ENCODE measurements at regions not wholly inside any gene's neighbourhood (a gene's known extent, or its start where the extent isn't known, plus 50 kb on each side); places are given as distances from the start of the nearest gene placed in this dataset.

- Mint-ChIP-seq H3K9me3 (peaks cover 9 to 10% of the 10 kb centered on the region in 2 donors), H3K27ac (no peak overlapping the region), H3K4me1 (ENCODE audit: low read depth) (no peaks in the 10 kb centered on the region), H3K27me3 (ENCODE audit: low read depth) (no peaks in the 10 kb centered on the region), H3K36me3 (ENCODE audit: insufficient read depth in 2 of 2) (peaks cover 2 to 27% of the 10 kb centered on the region in 2 donors), H3K4me3 (no peak overlapping the region)
- DNase-seq (no peak), ATAC-seq (replicated peaks in 1 of 2) (no peak)
Observed at GRCh38 chr12:34400411-34400881, 378.1 kb downstream of the ALG10 start.

- Mint-ChIP-seq H3K4me1 (ENCODE audit: low read depth) (no peaks in the 10 kb centered on the region), H3K27ac (no peak overlapping the region), H3K36me3 (ENCODE audit: insufficient read depth in 2 of 2) (peaks cover 2 to 28% of the 10 kb centered on the region in 2 donors), H3K27me3 (ENCODE audit: low read depth) (no peaks in the 10 kb centered on the region), H3K9me3 (peaks cover 10 to 11% of the 10 kb centered on the region in 2 donors), H3K4me3 (no peak overlapping the region)
- no peak for DNase-seq
- ATAC-seq (replicated peaks in 1 of 2) = no peak
Observed at GRCh38 chr12:34400986-34401658, 378.8 kb downstream of the ALG10 start.

- Mint-ChIP-seq H3K4me1 (ENCODE audit: low read depth) (no peaks in the 10 kb centered on the region), H3K27me3 (ENCODE audit: low read depth) (no peaks in the 10 kb centered on the region), H3K36me3 (ENCODE audit: insufficient read depth in 2 of 2) (peaks cover 2 to 29% of the 10 kb centered on the region in 2 donors), H3K4me3 (no peak overlapping the region), H3K9me3 (peaks cover 10 to 16% of the 10 kb centered on the region in 2 donors), H3K27ac (no peak overlapping the region)
- ATAC-seq (replicated peaks in 1 of 2) (no peak), DNase-seq (no peak)
Observed at GRCh38 chr12:34401659-34402227, 379.4 kb downstream of the ALG10 start.

GRCh38 chr12:34402228-34402898, 380.1 kb downstream of the ALG10 start:
- no peak for DNase-seq
- Mint-ChIP-seq H3K27me3 (ENCODE audit: low read depth) (no peaks in the 10 kb centered on the region), H3K27ac (no peak overlapping the region), H3K9me3 (peaks cover 10 to 21% of the 10 kb centered on the region in 2 donors), H3K4me3 (no peak overlapping the region), H3K36me3 (ENCODE audit: insufficient read depth in 2 of 2) (peaks cover 6 to 29% of the 10 kb centered on the region in 2 donors), H3K4me1 (ENCODE audit: low read depth) (no peaks in the 10 kb centered on the region)
- ATAC-seq (replicated peaks in 1 of 2) = no peak

- peaks cover 10 to 21% of the 10 kb centered on the region in 2 donors for H3K9me3 Mint-ChIP-seq
- no peaks in the 10 kb centered on the region for H3K4me1 Mint-ChIP-seq (ENCODE audit: low read depth)
- no peak overlapping the region for H3K4me3 Mint-ChIP-seq
- no peaks in the 10 kb centered on the region for H3K27me3 Mint-ChIP-seq (ENCODE audit: low read depth)
- no peak overlapping the region for H3K27ac Mint-ChIP-seq
- ATAC-seq (replicated peaks in 1 of 2) (no peak), DNase-seq (no peak)
- peaks cover 6 to 36% of the 10 kb centered on the region in 2 donors for H3K36me3 Mint-ChIP-seq (ENCODE audit: insufficient read depth in 2 of 2)
Observed at GRCh38 chr12:34402899-34403705, 380.8 kb downstream of the ALG10 start.

- no peak overlapping the region for H3K27ac Mint-ChIP-seq
- no peaks in the 10 kb centered on the region for H3K27me3 Mint-ChIP-seq (ENCODE audit: low read depth)
- no peak overlapping the region for H3K4me3 Mint-ChIP-seq
- H3K9me3 Mint-ChIP-seq = peaks cover 10 to 21% of the 10 kb centered on the region in 2 donors
- no peaks in the 10 kb centered on the region for H3K4me1 Mint-ChIP-seq (ENCODE audit: low read depth)
- no peak for ATAC-seq (replicated peaks in 1 of 2)
- peaks cover 6 to 40% of the 10 kb centered on the region in 2 donors for H3K36me3 Mint-ChIP-seq (ENCODE audit: insufficient read depth in 2 of 2)
- DNase-seq = no peak
Observed at GRCh38 chr12:34403706-34404376, 381.5 kb downstream of the ALG10 start.

- no peak for DNase-seq
- no peak overlapping the region for H3K27ac Mint-ChIP-seq
- H3K4me1 Mint-ChIP-seq (ENCODE audit: low read depth) = no peaks in the 10 kb centered on the region
- ATAC-seq (replicated peaks in 1 of 2) = no peak
- H3K4me3 Mint-ChIP-seq = no peak overlapping the region
- peaks cover 8 to 45% of the 10 kb centered on the region in 2 donors for H3K36me3 Mint-ChIP-seq (ENCODE audit: insufficient read depth in 2 of 2)
- no peaks in the 10 kb centered on the region for H3K27me3 Mint-ChIP-seq (ENCODE audit: low read depth)
- peaks cover 9 to 19% of the 10 kb centered on the region in 2 donors for H3K9me3 Mint-ChIP-seq
Observed at GRCh38 chr12:34404377-34405285, 382.3 kb downstream of the ALG10 start.

- Mint-ChIP-seq H3K9me3 (peaks cover 9 to 19% of the 10 kb centered on the region in 2 donors), H3K27me3 (ENCODE audit: low read depth) (no peaks in the 10 kb centered on the region), H3K36me3 (ENCODE audit: insufficient read depth in 2 of 2) (peaks cover 10 to 41% of the 10 kb centered on the region in 2 donors), H3K4me1 (ENCODE audit: low read depth) (no peaks in the 10 kb centered on the region), H3K4me3 (no peak overlapping the region), H3K27ac (no peak overlapping the region)
- ATAC-seq (replicated peaks in 1 of 2) (no peak), DNase-seq (no peak)
Observed at GRCh38 chr12:34405286-34406227, 383.3 kb downstream of the ALG10 start.

- no peak overlapping the region for H3K27ac Mint-ChIP-seq
- DNase-seq (no peak), ATAC-seq (replicated peaks in 1 of 2) (no peak)
- H3K9me3 Mint-ChIP-seq = peaks cover 15 to 19% of the 10 kb centered on the region in 2 donors
- no peaks in the 10 kb centered on the region for H3K27me3 Mint-ChIP-seq (ENCODE audit: low read depth)
- peaks cover 11 to 43% of the 10 kb centered on the region in 2 donors for H3K36me3 Mint-ChIP-seq (ENCODE audit: insufficient read depth in 2 of 2)
- no peaks in the 10 kb centered on the region for H3K4me1 Mint-ChIP-seq (ENCODE audit: low read depth)
- no peak overlapping the region for H3K4me3 Mint-ChIP-seq
Observed at GRCh38 chr12:34406228-34406995, 384.1 kb downstream of the ALG10 start.

- H3K27ac Mint-ChIP-seq = no peak overlapping the region
- H3K4me3 Mint-ChIP-seq = no peak overlapping the region
- H3K9me3 Mint-ChIP-seq = peaks cover 16 to 20% of the 10 kb centered on the region in 2 donors
- H3K27me3 Mint-ChIP-seq (ENCODE audit: low read depth) = no peaks in the 10 kb centered on the region
- ATAC-seq (replicated peaks in 1 of 2) = no peak
- H3K36me3 Mint-ChIP-seq (ENCODE audit: insufficient read depth in 2 of 2) = peaks cover 11 to 42% of the 10 kb centered on the region in 2 donors
- no peak for DNase-seq
- no peaks in the 10 kb centered on the region for H3K4me1 Mint-ChIP-seq (ENCODE audit: low read depth)
Observed at GRCh38 chr12:34406996-34407300, 384.7 kb downstream of the ALG10 start.

Data from activated T-cell treated with anti-CD3 and anti-CD28 coated beads, Interleukin-2, amount 50 U/mL, for 72 hours (primary cell).